Loucy (cell line): ENCODE measurements at regions not wholly inside any gene's neighbourhood (a gene's known extent, or its start where the extent isn't known, plus 50 kb on each side); places are given as distances from the start of the nearest gene placed in this dataset.

Experiments
- H2AFZ ChIP-seq: fragments of 200-600 bp; sonication (generic); 2 replicates; pipeline ENCODE4 v1.6.0; 2016; ENCODE audit warnings: antibody characterized with exemption, mild to moderate bottlenecking, low read length, moderate library complexity
- H3F3A ChIP-seq: fragments of 200-600 bp; 2 replicates; pipeline ENCODE4 v1.6.0; 2016; ENCODE audit warnings: antibody characterized with exemption, low read depth, mild to moderate bottlenecking
- H3K27me3 ChIP-seq: fragments of 200-600 bp; sonication (generic); 2 replicates; pipeline ENCODE4 v1.6.1; 2014; ENCODE audit warnings: low read length, mild to moderate bottlenecking; ENCODE audit not compliant: insufficient read depth, poor library complexity, severe bottlenecking
- H3K36me3 ChIP-seq: fragments of 200-600 bp; sonication (generic); 2 replicates; pipeline ENCODE4 v1.6.1; 2016; ENCODE audit warnings: low read length; ENCODE audit not compliant: insufficient read depth
- H3K4me1 ChIP-seq: fragments of 200-600 bp; sonication (generic); 2 replicates; pipeline ENCODE4 v1.5.1; 2014; ENCODE audit warnings: low read length, mild to moderate bottlenecking; ENCODE audit not compliant: insufficient read depth, poor library complexity, severe bottlenecking
- H3K4me2 ChIP-seq: fragments of 200-600 bp; sonication (generic); 2 replicates; pipeline ENCODE4 v1.6.0; 2014; ENCODE audit warnings: antibody characterized with exemption, low read length, low read depth, mild to moderate bottlenecking; ENCODE audit not compliant: poor library complexity, severe bottlenecking
- H3K4me3 ChIP-seq: fragments of 200-600 bp; sonication (generic); 2 replicates; pipeline ENCODE4 v1.5.1; 2014; ENCODE audit warnings: low read length, mild to moderate bottlenecking, mixed read lengths; ENCODE audit not compliant: poor library complexity, severe bottlenecking
- H3K79me2 ChIP-seq: fragments of 200-600 bp; sonication (generic); 2 replicates; pipeline ENCODE4 v1.6.1; 2014; ENCODE audit warnings: low read length; ENCODE audit not compliant: insufficient read depth
- H3K9ac ChIP-seq: fragments of 200-600 bp; sonication (generic); 2 replicates; pipeline ENCODE4 v1.6.0; 2014; ENCODE audit warnings: mild to moderate bottlenecking, low read depth, low read length, moderate library complexity; ENCODE audit not compliant: poor library complexity, severe bottlenecking
- H3K9me2 ChIP-seq: fragments of 200-600 bp; sonication (generic); replicated peaks from 2 replicates; pipeline ENCODE4 v1.6.1; 2016; ENCODE audit warnings: low read depth, low read length, mixed read lengths
- H3K9me3 ChIP-seq: fragments of 200-600 bp; sonication (generic); 2 replicates; pipeline ENCODE4 v1.6.1; 2014; ENCODE audit warnings: mild to moderate bottlenecking, antibody characterized with exemption, low read length, low read depth; ENCODE audit not compliant: insufficient read depth
- H4K20me1 ChIP-seq: fragments of 200-600 bp; sonication (generic); 2 replicates; pipeline ENCODE4 v1.6.0; 2014; ENCODE audit warnings: antibody characterized with exemption, low read length, mild to moderate bottlenecking; ENCODE audit not compliant: insufficient read depth, poor library complexity, severe bottlenecking
- CTCF ChIP-seq: fragments of 200-600 bp; sonication (generic); conservative IDR thresholded peaks from 2 replicates; pipeline ENCODE4 v1.5.1; 2014; ENCODE audit warnings: mild to moderate bottlenecking, antibody characterized with exemption, low read length
- EZH2phosphoT487 ChIP-seq: fragments of 200-600 bp; IDR thresholded peaks from 2 replicates; pipeline ENCODE4 v1.6.1; 2018; ENCODE audit warnings: antibody characterized with exemption, mild to moderate bottlenecking, moderate library complexity, borderline replicate concordance

GRCh38 chr17:56717471-56717870 lies 116.2 kb downstream of the C17orf67 start:
- Histone ChIP-seq H3K9me2 (no peaks in the 10 kb centered on the region), H3K9ac (peak overlapping the region; percentile 72), H3K9me3 (0 out of 2 replicates have a peak, but pooled peaks cover 1% of the 10 kb centered on the region), H3K4me3 (peak overlapping the region; percentile 17), H3K36me3 (no peaks in the 10 kb centered on the region), H2AFZ (no peak overlapping the region), H3K4me2 (peak overlapping the region; percentile 68), H4K20me1 (no peaks in the 10 kb centered on the region), H3K4me1 (peaks cover 49% of the 10 kb centered on the region), H3K27me3 (no peaks in the 10 kb centered on the region), H3F3A (no peaks in the 10 kb centered on the region), H3K79me2 (peaks cover 5% of the 10 kb centered on the region; the same call in 1 of the 2 replicates)
- TF ChIP-seq CTCF, result no peak
- no peak for TF ChIP-seq EZH2phosphoT487

- TF ChIP-seq CTCF (no peak), EZH2phosphoT487 (no peak)
- H3K79me2 ChIP-seq, result peaks cover 5% of the 10 kb centered on the region; the same call in 1 of the 2 replicates
- peaks cover 49% of the 10 kb centered on the region for H3K4me1 ChIP-seq
- no peaks in the 10 kb centered on the region for H3K9me2 ChIP-seq
- peak overlapping the region; percentile 72 for H3K9ac ChIP-seq
- H3K4me2 ChIP-seq, result peak overlapping the region; percentile 68
- no peak overlapping the region for H2AFZ ChIP-seq
- no peaks in the 10 kb centered on the region for H3K9me3 ChIP-seq
- no peaks in the 10 kb centered on the region for H3K27me3 ChIP-seq
- H4K20me1 ChIP-seq, result no peaks in the 10 kb centered on the region
- no peak overlapping the region for H3K4me3 ChIP-seq
- no peaks in the 10 kb centered on the region for H3F3A ChIP-seq
- no peaks in the 10 kb centered on the region for H3K36me3 ChIP-seq
Observed at GRCh38 chr17:56718515-56718914, 115.2 kb downstream of the C17orf67 start.

- H3K9ac ChIP-seq, result no peak overlapping the region
- no peaks in the 10 kb centered on the region for H3K9me2 ChIP-seq
- H3F3A ChIP-seq, result no peaks in the 10 kb centered on the region
- H3K36me3 ChIP-seq, result no peaks in the 10 kb centered on the region
- no peak for TF ChIP-seq CTCF
- no peak for TF ChIP-seq EZH2phosphoT487
- no peak overlapping the region for H3K4me3 ChIP-seq
- H3K4me1 ChIP-seq, result peaks cover 17% of the 10 kb centered on the region
- H2AFZ ChIP-seq, result no peak overlapping the region
- no peak overlapping the region for H3K4me2 ChIP-seq
- no peaks in the 10 kb centered on the region for H3K9me3 ChIP-seq
- no peaks in the 10 kb centered on the region for H3K27me3 ChIP-seq
- H3K79me2 ChIP-seq, result no peaks in the 10 kb centered on the region
- H4K20me1 ChIP-seq, result no peaks in the 10 kb centered on the region
Observed at GRCh38 chr17:56723421-56723820, 110.3 kb downstream of the C17orf67 start.
